ENCODE measurements at regions not wholly inside any gene's neighbourhood (a gene's known extent, or its start where the extent isn't known, plus 50 kb on each side); places are given as distances from the start of the nearest gene placed in this dataset.

- TF ChIP-seq CBX8 (IDR thresholded peaks at IDR 0.05; ENCODE audit: borderline replicate concordance, low read depth, low read length) = no peak
- TF ChIP-seq CEBPB (IDR thresholded peaks at IDR 0.05; ENCODE audit: low read depth, low read length) = no peak
- no peak for TF ChIP-seq TEAD4 (IDR thresholded peaks at IDR 0.05; ENCODE audit: low read depth, low read length)
- no peak for TF ChIP-seq JUND (IDR thresholded peaks at IDR 0.05; ENCODE audit: low read length)
Measured at GRCh38 chr2:134080386-134081089, 173.3 kb upstream of the MGAT5 start (continued).

All from H1 (cell line).